NCI-H2107 (cell line): ENCODE measurements at regions not wholly inside any gene's neighbourhood (a gene's known extent, or its start where the extent isn't known, plus 50 kb on each side); places are given as distances from the start of the nearest gene placed in this dataset.
"Not testable (repeated sequence)": the region's sequence is repeated elsewhere in the genome, so short reads cannot be mapped to it uniquely, and the experiment has no call there.

Experiments used
- DNase-seq: peaks from one replicate; lab custom pipeline; 2025; lab: John Stamatoyannopoulos, UW

DNA sequence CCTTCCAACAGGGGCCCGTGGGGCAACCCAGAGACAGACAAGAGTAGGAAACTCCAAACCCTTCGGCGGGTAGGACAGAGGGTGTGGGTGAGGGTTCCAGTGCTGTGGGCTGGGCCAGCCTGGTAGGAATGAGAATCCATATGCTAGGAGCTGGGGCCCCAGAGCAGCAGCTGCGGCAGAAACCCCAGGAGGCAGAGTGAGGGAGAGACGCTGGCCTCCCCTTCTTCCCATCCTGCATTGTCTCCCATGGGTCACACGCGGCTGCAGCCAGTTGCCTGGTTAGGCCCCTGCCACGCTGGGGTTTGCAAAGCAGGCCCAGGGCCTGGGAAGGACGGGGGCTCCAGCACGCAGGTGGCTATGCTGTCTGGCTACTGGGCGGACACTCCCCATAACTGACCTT is 113.1 kb upstream of the CCZ1B start:
- not testable (repeated sequence) for DNase-seq

DNA sequence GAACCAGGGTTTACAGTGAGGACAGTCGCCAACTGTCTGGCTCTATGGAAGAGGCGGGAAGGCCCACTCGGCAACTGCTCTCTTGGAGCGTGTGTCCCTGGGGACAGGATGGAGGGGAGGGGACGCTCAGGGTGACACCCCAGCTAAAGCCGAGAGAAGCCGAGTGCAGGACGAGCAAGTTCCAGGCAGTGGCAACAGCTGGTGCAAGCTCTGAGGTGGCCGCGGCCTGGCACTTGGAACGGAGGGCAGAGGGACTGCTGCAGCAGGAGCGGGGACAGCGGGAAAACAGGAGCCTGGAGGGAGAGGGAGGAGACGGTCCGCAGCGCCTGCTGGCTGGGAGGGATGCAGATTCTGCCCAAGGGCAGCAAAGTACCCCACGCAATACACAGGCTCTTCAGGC is 113.8 kb upstream of the CCZ1B start:
- DNase-seq: not testable (repeated sequence)

GRCh38 chr7:6946873-6947272 is 120.8 kb upstream of the CCZ1B start:
- not testable (repeated sequence) for DNase-seq

GRCh38 chr7:6950231-6950630 is 124.2 kb upstream of the CCZ1B start:
- DNase-seq: not testable (repeated sequence)

DNA sequence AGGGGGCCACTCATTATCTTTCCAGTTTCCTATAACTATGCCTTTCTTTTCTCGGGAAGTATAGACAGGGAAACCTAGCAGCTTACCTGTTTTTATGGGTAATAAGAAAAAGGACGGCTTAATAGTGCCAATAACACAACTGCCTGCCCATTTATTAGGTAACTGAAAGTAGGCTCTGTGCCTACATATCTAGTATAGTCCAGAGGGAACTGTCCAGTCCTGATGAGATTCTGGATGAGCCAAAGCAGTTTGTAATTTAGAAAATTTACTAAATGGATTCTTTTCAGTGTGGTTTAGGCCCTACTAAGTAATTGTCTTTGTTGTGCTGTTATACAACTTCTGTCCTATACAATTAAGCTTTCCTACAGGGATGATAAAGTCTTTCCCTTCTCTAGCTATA is 125.5 kb upstream of the CCZ1B start:
- not testable (repeated sequence) for DNase-seq

DNA sequence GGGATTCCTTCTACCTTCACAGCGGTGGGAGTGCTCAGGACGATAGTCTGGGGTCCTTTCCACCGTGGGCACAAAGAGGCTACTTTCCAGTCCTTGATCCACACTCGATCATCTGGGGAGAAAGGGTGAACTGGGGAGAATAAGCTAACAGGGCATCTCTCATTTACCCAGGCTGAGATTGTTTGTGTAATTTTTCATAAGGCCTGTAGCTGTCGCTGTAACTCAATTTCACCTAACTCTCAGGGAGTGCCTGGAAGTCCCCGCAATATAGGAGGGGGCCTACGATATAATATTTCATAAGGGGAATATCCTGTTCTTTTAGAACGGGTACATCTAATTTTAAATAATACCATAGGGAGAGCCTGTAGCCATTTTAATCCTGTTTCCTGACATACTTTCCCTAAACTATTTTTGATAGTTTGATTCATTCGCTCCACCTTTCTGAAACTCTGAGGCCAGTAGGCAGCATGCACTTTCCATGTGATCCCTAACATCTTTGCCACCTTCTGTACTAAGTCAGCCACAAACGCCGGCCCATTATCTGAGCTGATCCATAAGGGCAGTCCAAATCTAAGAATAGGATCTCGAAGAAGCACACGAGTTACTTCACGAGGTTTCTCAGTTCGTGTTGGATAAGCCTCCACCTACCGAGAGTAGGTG is 127.2 kb upstream of the CCZ1B start:
- DNase-seq: not testable (repeated sequence)

- DNase-seq: not testable (repeated sequence)
These were observed 127.7 kb upstream of the CCZ1B start for GRCh38 chr7:6953798-6954181.

GRCh38 chr7:6955385-6955784 is 129.3 kb upstream of the CCZ1B start:
- not testable (repeated sequence) for DNase-seq

DNA sequence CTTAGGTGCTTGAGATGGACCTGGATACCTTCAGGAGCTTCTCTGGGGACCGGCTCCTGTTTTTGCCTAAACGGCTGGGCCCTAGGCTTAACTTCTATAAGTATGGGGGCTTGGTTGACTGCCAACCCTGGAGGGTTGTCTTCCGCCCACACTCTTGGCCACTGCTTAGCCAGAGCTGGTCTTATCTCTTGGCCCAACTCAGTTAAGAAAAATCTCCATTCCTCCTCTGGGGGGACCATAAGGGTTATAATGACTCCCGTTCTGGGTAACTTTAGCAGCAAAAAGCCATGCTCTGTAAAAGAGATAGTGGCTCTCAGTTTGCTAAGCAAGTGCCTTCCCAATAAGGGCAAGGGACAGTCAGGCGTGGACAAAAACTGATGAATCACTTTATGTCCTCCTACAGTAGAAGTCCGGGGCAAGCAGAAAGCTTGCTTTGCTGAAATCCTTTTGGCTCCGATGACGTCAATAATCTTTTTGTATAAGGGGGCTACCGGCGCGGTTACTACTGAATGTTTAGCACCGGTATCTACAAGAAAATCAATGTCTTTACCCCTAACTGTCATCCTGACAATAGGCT is 130.0 kb upstream of the CCZ1B start:
- not testable (repeated sequence) for DNase-seq

DNA sequence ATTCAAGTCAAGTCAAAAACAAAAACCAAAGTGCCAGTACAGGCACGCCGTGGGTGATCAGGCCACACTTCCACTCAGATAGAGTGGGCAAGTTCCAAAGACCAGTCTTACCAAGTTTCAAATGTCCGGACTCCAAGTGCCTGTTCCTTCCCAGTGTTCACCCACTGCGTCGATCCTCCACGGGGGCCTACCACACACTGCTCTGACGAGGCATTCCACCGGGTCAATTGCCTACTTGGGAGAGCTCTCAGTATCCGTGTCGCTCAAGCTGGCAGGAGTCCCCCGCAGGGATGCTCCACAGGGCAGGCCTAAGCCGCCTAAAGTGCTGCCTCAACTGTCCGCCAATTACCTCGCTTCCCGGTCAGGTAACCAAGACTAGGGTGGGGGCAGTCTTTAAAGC is 132.3 kb upstream of the CCZ1B start:
- DNase-seq: not testable (repeated sequence)

DNA sequence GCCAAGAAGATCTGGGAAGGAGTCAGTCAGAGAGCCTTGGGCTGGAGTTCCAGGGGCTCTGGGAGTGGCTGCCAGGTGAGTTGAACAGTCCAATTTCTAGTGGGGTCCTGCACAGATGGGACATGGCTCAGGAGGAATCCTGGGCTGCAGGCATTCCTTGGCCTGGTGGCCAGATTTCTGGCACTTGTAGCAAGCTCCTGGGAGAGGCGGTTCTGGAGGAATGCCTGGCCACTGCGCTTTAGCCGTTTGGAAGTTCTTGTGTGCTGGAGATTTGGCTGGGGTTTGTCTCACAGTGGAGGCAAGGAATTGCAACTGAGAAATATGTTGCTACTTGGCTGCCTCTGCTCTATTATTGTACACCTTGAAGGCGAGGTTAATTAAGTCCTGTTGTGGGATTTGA is 133.9 kb upstream of the CCZ1B start:
- not testable (repeated sequence) for DNase-seq

- not testable (repeated sequence) for DNase-seq
These were observed 136.8 kb upstream of the CCZ1B start for GRCh38 chr7:6962871-6963270.

- not testable (repeated sequence) for DNase-seq
These were observed 139.0 kb upstream of the CCZ1B start for GRCh38 chr7:6965051-6965450.

DNA sequence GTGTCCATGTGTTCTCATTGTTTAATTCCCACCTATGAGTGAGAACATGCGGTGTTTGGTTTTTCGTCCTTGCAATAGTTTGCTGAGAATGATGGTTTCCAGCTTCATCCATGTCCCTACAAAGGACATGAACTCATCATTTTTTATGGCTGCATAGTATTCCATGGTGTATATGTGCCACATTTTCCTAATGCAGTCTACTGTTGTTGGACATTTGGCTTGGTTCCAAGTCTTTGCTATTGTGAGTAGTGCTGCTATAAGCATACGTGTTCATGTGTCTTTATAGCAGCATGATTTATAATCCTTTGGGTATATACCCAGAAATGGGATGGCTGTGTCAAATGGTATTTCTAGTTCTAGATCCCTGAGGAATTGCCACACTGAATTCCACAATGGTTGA is 144.1 kb upstream of the CCZ1B start:
- not testable (repeated sequence) for DNase-seq

DNA sequence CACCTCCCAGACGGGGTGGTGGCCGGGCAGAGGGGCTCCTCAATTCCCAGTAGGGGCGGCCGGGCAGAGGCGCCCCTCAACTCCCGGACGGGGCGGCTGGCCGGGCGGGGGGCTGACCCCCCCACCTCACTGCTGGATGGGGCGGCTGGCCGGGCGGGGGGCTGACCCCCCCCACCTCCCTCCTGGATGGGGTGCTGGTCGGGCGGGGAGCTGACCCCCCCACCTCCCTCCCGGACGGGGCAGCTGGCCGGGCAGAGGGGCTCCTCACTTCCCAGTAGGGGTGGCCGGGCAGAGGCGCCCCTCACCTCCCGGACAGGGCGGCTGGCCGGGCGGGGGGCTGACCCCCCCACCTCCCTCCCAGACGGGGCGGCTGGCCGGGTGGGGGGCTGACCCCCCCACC is 148.8 kb upstream of the CCZ1B start:
- DNase-seq: not testable (repeated sequence)

GRCh38 chr7:6975346-6975745 is 149.3 kb upstream of the CCZ1B start:
- not testable (repeated sequence) for DNase-seq

DNA sequence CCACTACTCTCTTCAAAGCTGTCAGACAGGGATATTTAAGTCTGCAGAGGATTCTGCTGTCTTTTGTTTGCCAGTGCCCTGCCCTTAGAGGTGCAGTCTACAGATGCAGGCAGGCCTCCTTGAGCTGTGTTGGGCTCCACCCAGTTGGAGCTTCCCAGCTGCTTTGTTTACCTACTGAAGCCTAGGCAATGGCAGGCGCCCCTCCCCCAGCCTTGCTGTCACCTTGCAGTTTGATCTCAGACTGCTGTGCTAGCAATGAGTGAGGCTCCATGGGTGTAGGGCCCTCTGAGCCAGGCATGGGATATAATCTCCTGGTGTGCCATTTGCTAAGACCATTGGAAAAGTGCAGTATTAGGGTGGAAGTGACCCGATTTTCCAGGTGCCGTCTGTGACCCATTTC is 151.3 kb upstream of the CCZ1B start:
- DNase-seq: not testable (repeated sequence)

DNA sequence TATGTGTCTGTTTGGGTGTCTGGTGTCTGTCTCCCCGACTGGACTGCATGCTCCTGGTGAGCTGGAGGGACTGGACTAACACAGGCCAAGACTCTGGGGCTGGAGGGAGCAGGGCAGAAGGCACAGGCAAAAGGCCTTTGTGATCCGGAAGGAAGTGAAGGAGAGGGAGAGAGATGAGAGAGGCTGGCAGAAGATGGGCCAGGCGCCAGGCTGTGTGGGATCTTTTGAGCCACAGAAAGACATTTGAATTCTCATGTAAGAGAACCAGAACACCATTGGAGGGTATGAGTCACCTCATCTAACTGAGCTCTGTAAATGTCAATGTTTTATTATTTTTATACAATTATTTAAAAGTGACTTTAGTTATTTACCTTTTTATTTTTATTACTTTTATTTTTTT is 152.3 kb upstream of the CCZ1B start:
- DNase-seq: not testable (repeated sequence)

GRCh38 chr7:6979456-6979855 is 153.4 kb upstream of the CCZ1B start:
- not testable (repeated sequence) for DNase-seq

DNA sequence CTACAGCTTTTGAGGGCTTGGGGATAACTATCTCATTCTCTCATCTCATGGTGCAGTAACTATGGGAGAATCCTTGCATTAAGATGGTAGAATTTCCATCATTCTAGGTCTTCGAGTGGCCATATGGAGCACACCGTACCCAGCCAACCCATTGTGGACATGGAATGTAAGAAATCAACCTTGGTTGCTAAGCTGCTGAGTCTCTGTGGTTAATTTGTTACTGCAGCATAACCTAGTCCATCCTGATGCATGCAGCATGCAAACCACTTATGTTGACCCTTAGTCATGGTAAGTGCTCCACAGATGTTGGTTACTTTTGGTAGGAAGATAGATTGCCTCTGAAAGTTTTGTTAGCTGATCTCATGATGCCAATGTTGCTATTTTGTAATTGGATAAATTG is 156.3 kb upstream of the CCZ1B start:
- not testable (repeated sequence) for DNase-seq

DNA sequence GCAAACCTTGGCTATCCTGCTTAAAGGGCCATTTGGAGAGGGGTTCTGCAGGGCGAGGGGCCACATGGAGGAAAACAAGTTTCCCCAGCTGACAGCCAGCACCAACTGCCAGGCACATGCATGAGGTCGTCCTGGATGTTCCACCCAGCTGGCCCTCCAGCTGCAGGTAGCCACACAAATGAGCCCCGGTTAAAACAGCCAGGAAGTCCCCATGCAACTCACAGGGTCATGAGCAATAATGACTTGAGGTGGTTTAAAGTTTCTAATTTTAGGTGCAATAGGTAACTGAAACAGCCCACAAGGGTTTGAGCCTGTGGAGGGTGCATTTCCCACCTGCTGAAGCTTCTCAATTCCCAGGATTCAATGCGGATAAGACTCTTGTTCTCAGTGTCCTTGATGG is 160.8 kb upstream of the CCZ1B start:
- not testable (repeated sequence) for DNase-seq

DNA sequence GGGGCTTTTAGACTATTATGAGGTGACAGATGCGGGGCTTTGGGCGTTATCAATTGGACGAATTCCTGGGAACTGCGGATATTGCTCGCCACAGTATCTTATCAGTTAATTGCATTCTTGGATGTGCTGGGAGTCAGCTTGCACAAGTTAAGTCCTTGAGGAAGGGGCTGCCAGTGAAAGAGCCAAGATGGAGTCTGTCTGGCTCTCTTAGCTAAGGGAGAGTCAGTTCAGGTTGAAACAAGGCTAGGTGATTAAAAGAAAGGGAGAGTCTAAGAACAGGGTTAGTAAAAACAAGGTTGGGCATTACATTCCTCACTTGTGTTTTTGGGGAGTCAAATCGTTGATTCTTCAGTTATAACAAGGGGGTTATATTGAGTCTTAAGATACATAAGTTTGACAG is 162.5 kb upstream of the CCZ1B start:
- not testable (repeated sequence) for DNase-seq

GRCh38 chr7:6989968-6990367 is 163.9 kb upstream of the CCZ1B start:
- DNase-seq: not testable (repeated sequence)
